ENCODE measurements at regions not wholly inside any gene's neighbourhood (a gene's known extent, or its start where the extent isn't known, plus 50 kb on each side); places are given as distances from the start of the nearest gene placed in this dataset.

DNA sequence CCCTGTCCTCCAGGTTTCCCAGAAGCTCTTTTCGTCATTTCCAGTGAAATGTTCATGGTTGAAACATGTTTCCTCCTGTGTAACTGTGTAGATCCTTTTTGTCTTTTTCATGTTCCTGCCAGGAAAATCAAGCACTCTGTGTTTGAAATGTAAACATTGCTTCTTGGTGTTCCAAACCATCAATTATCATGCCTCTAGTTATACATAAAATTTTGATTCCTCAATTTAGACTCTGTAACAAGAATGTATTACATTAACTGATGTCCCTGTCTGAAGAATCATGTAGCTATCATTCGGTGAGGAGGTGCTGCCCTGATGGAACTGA is 546.3 kb upstream of the CITED2 start:
- no peak for TF ChIP-seq EZH2 (IDR thresholded peaks at IDR 0.05; ENCODE audit: borderline replicate concordance, low read length)
- TF ChIP-seq, protein P1, sequence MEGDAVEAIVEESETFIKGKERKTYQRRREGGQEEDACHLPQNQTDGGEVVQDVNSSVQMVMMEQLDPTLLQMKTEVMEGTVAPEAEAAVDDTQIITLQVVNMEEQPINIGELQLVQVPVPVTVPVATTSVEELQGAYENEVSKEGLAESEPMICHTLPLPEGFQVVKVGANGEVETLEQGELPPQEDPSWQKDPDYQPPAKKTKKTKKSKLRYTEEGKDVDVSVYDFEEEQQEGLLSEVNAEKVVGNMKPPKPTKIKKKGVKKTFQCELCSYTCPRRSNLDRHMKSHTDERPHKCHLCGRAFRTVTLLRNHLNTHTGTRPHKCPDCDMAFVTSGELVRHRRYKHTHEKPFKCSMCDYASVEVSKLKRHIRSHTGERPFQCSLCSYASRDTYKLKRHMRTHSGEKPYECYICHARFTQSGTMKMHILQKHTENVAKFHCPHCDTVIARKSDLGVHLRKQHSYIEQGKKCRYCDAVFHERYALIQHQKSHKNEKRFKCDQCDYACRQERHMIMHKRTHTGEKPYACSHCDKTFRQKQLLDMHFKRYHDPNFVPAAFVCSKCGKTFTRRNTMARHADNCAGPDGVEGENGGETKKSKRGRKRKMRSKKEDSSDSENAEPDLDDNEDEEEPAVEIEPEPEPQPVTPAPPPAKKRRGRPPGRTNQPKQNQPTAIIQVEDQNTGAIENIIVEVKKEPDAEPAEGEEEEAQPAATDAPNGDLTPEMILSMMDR (conservative IDR thresholded peaks at IDR 0.05 in 1 of 2, IDR thresholded peaks at IDR 0.05 in 1 of 2; ENCODE audit: extremely low read depth in 1 of 2, insufficient read depth in 1 of 2, low read depth in 1 of 2, low read length in 2 of 2), result no peak

All from mammary epithelial cell (primary cell).